22Rv1 (cell line): ENCODE measurements at regions not wholly inside any gene's neighbourhood (a gene's known extent, or its start where the extent isn't known, plus 50 kb on each side); places are given as distances from the start of the nearest gene placed in this dataset.

ENCODE experiments used
- H3K27ac ChIP-seq: fragments of 450-650 bp; 2 replicates; pipeline ENCODE4 v1.5.1; 2017
- ZFX ChIP-seq: fragments of 450-650 bp; IDR thresholded peaks from 2 replicates; pipeline ENCODE4 v1.6.1; 2017; ENCODE audit warnings: antibody characterized with exemption, borderline replicate concordance
- TF ChIP-seq, protein P1 (sequence below): fragments of 450-650 bp; IDR thresholded peaks from 2 replicates; pipeline ENCODE4 v1.5.1; 2017; ENCODE audit warnings: mild to moderate bottlenecking

DNA sequence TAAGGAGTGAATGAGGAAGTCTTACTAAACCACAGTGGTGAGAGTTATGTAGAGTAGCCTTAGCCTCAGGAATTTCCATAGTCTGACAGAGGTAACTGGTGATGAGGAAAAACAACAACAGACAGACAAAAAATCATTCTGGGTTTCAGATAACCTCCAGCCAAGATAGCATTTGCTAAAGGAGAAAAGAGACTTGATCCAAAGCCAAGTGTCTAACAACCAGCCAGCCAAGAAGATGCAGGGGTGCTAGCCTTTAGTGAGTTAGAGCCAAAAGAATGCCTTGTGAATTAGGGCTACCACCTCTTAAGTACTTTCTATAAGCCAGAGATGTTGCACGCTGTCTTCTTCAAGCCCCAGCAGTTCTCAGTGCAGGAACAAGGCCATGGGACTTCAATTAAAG lies 478.0 kb upstream of the CPEB2 start:
- no peak for TF ChIP-seq ZFX
- TF ChIP-seq, protein P1, sequence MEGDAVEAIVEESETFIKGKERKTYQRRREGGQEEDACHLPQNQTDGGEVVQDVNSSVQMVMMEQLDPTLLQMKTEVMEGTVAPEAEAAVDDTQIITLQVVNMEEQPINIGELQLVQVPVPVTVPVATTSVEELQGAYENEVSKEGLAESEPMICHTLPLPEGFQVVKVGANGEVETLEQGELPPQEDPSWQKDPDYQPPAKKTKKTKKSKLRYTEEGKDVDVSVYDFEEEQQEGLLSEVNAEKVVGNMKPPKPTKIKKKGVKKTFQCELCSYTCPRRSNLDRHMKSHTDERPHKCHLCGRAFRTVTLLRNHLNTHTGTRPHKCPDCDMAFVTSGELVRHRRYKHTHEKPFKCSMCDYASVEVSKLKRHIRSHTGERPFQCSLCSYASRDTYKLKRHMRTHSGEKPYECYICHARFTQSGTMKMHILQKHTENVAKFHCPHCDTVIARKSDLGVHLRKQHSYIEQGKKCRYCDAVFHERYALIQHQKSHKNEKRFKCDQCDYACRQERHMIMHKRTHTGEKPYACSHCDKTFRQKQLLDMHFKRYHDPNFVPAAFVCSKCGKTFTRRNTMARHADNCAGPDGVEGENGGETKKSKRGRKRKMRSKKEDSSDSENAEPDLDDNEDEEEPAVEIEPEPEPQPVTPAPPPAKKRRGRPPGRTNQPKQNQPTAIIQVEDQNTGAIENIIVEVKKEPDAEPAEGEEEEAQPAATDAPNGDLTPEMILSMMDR, result no peak
- H3K27ac ChIP-seq, result no peak overlapping the region

DNA sequence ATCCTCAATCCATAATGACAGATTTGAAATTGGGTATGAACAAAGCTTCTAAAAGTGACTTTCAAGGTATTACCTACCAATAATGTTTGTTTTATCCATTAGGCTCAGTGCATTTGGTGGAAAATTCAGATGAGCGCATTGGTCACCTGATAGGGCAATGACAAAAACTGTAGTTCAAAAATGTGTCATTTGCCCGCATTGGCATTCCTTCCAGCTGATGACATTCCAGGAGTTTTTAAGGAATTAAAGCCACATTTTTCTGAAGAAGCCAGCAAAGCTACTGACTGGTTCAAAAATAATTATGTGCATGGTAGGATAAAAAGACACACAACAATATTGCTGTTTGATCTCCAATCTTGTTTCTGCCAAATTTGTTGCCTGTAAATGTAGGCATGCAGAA lies 473.4 kb upstream of the CPEB2 start:
- TF ChIP-seq, protein P1, result no peak
- no peak for TF ChIP-seq ZFX
- no peak overlapping the region for H3K27ac ChIP-seq

DNA sequence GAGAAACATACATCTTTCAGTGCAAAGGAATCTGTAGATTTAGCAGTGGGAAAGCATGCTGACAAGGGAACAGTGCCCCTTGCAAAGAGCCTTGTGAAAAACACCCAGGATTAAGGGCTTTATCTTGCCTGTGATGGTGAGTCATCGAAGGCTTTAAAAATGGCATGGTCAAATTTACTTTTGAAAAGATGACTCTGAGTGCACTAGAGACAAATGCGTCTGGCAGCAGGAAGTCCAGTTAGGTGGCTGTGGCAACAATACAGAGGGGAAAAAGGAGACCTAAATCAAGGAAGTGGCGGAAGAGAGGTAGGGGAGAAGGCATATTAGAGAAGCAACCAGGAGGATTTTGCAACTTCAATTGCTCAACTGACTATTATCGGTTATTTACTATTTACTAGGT lies 472.6 kb upstream of the CPEB2 start:
- TF ChIP-seq ZFX, result no peak
- TF ChIP-seq, protein P1, result no peak
- H3K27ac ChIP-seq, result no peak overlapping the region

DNA sequence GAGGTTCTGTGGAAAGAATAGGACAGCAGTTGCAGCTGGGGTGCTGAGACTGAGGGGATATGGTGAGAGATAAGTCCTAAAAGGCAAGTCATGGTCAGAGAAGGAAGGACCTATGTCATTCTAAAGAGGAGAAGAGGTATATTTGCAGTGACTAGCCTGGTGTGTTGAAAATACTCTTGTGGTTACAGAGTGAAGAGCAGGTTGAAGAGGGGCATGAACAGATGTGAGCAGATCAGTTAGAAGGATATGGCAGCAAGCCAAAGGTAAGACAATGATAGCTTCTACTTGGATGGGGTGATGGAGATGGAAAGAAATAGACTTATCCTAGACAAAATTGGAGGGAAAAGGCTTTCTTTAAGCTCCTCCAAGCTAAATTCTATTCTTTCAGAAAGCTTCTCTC lies 469.8 kb upstream of the CPEB2 start:
- no peak overlapping the region for H3K27ac ChIP-seq
- TF ChIP-seq, protein P1, result no peak
- no peak for TF ChIP-seq ZFX

DNA sequence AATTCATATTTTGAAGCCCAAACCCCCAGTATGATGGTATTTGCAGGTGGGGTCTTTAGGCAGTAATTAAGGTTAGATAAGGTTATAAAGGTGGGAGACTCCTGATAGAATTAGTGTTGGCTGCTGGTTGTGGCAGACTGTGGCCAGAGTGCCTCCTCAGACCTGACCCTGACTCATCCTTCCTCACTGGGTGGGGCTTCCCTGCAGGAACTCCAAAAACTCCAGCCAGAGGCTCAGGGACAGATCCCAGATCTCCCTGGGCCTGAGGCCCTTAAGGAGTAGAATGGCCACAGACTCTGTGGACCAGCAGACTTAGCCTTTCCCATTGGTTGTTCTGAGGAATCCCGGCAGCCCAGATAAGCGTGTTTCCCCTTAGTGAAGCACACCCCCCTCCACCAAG lies 463.0 kb upstream of the CPEB2 start:
- TF ChIP-seq, protein P1, result no peak
- no peak for TF ChIP-seq ZFX
- no peak overlapping the region for H3K27ac ChIP-seq

DNA sequence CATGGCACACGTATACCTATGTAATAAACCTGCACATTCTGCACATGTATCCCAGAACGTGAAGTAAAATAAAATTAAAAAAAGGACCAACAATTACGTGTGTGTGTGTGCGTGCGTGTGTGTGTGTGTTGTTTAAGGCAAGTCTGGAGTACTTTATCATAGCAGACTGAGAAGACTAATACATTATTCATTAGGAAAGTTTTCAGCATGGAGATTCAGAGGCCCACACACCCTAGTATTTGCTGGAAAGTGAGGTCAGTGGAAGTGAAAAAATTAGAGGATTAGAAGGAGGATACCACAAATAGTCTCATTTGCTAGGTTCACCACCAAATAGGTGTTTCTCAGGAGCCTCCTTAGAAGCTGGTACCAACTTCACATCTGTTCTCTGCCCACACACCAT lies 457.1 kb upstream of the CPEB2 start:
- no peak overlapping the region for H3K27ac ChIP-seq
- TF ChIP-seq, protein P1, result no peak
- no peak for TF ChIP-seq ZFX

DNA sequence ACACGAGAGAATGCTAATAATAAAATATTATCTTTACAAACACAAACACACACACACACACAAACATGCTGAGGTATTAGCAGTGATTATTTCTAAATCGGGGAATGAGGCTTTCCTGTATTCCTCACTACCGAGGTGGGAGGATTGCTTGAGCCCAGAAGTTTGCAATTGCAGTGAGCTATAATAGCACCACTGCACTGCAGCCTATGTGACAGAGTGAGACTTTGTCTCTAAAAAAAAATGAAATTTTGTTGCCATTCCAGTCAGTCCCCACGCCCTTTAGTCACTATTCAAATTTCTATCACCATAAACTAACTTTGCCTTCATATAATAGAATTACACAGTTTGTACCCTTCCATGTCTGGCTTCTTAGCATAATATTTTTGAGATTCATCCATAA lies 456.5 kb upstream of the CPEB2 start:
- TF ChIP-seq, protein P1, result no peak
- no peak for TF ChIP-seq ZFX
- H3K27ac ChIP-seq, result no peak overlapping the region
